Upper lobe of left lung (tissue), 6 donors: ENCODE measurements at regions not wholly inside any gene's neighbourhood (a gene's known extent, or its start where the extent isn't known, plus 50 kb on each side); places are given as distances from the start of the nearest gene placed in this dataset.

Experiments
- ATAC-seq, 2 donors: fragments of 200-7000 bp; cut with Tn5 transposase; one replicate each; pipeline ENCODE4 v1.9.1; 2022; ENCODE audit warnings: mild to moderate bottlenecking in 2 of 2, moderate library complexity in 2 of 2; ENCODE audit not compliant: low FRiP score in 2 of 2
- DNase-seq, 2 donors: peaks; one replicate each; pipeline ENCODE4 v3.0.0-alpha.2; 2019 to 2020
- H3K27ac ChIP-seq, 4 donors: fragments of 200-600 bp; sonication (generic); one replicate each; pipeline ENCODE4 v1.5.1; 2016 to 2019
- H3K27me3 ChIP-seq, 4 donors: fragments of 200-600 bp; sonication (generic); one replicate each; pipeline ENCODE4 v1.5.1; 2017 to 2019
- H3K36me3 ChIP-seq, 4 donors: fragments of 200-600 bp; sonication (generic); one replicate each; pipeline ENCODE4 v1.5.1; 2016 to 2019
- H3K4me1 ChIP-seq, 4 donors: fragments of 200-600 bp; sonication (generic); one replicate each; pipeline ENCODE4 v1.5.1; 2018 to 2019
- H3K4me3 ChIP-seq, 4 donors: fragments of 200-600 bp; sonication (generic); one replicate each; pipeline ENCODE4 v1.5.1; 2017 to 2019; ENCODE audit warnings: mild to moderate bottlenecking in 2 of 4, moderate library complexity in 1 of 4
- H3K9me3 ChIP-seq, 4 donors: fragments of 200-600 bp; sonication (generic); one replicate each; pipeline ENCODE4 v1.5.1; 2018 to 2019
- CTCF ChIP-seq, 6 experiments: fragments of 450-650 bp in 4 of 6; fragments of 200-600 bp in 2 of 6; sonication (generic) in 2 of 6; IDR thresholded peaks; one replicate each; pipeline ENCODE4 v1.5.1; 2016 to 2019; ENCODE audit warnings: antibody characterized with exemption in 6 of 6
- EP300 ChIP-seq, 4 donors: sonication (generic); formaldehyde crosslinking; IDR thresholded peaks; one replicate each; pipeline ENCODE4 v1.5.1; 2017; ENCODE audit warnings: antibody characterized with exemption in 4 of 4, control low read depth in 2 of 4
- POLR2A ChIP-seq, 4 donors: fragments of 450-650 bp; IDR thresholded peaks; one replicate each; pipeline ENCODE4 v1.5.1; 2016 to 2017; ENCODE audit warnings: antibody characterized with exemption in 4 of 4, mild to moderate bottlenecking in 2 of 4
- POLR2AphosphoS5 ChIP-seq, 2 donors: sonication (generic); formaldehyde crosslinking; IDR thresholded peaks; one replicate each; pipeline ENCODE4 v1.5.1; 2017; ENCODE audit warnings: antibody characterized with exemption in 2 of 2
- WGBS, 2 donors: methylation state at CpG; one replicate each; pipeline ENCODE4 v1.1.5; 2017 to 2018; 5-methylcytosine and 5-hydroxymethylcytosine counted together
- donor health status: DM: no; HTN: no; CAD: no; lungs with moderate emphysema.
- donor health status: DM: no; HTN: yes; CAD: no; lungs with severe emphysema.

GRCh38 chr11:70779433-70780245 is 381.3 kb downstream of the CTTN start:
- no peaks in the 10 kb centered on the region for H3K9me3 ChIP-seq
- no peaks in the 10 kb centered on the region for H3K36me3 ChIP-seq
- H3K27ac ChIP-seq = no peak overlapping the region
- TF ChIP-seq EP300 (IDR thresholded peaks at IDR 0.05) = no peak
- TF ChIP-seq CTCF (IDR thresholded peaks at IDR 0.05) = no peak
- no peak for TF ChIP-seq POLR2AphosphoS5 (IDR thresholded peaks at IDR 0.05)
- TF ChIP-seq POLR2A (IDR thresholded peaks at IDR 0.05) = no peak
- H3K27me3 ChIP-seq = no peaks in the 10 kb centered on the region
- H3K4me1 ChIP-seq = no peaks in the 10 kb centered on the region
- H3K4me3 ChIP-seq = no peak overlapping the region
- WGBS, 2 donors = 87 to 88% methylated on average over 9 of the region's 9 CpGs
- ATAC-seq = no peak
- no peak for DNase-seq

- WGBS, 2 donors = 85 to 93% methylated on average over 1 of the region's 1 CpG
- no peak overlapping the region for H3K4me3 ChIP-seq
- DNase-seq (no peak), ATAC-seq (no peak)
- H3K27ac ChIP-seq = no peak overlapping the region
- TF ChIP-seq POLR2A (IDR thresholded peaks at IDR 0.05) = no peak
- TF ChIP-seq EP300 (IDR thresholded peaks at IDR 0.05) = no peak
- no peak for TF ChIP-seq CTCF (IDR thresholded peaks at IDR 0.05)
- no peak for TF ChIP-seq POLR2AphosphoS5 (IDR thresholded peaks at IDR 0.05)
- H3K4me1 ChIP-seq = no peaks in the 10 kb centered on the region
- no peaks in the 10 kb centered on the region for H3K36me3 ChIP-seq
- no peaks in the 10 kb centered on the region for H3K9me3 ChIP-seq
- H3K27me3 ChIP-seq = no peaks in the 10 kb centered on the region
Measured at GRCh38 chr11:70780246-70780535, 381.9 kb downstream of the CTTN start.

- DNase-seq = no peak
- no peaks in the 10 kb centered on the region for H3K36me3 ChIP-seq
- ATAC-seq = no peak
- TF ChIP-seq POLR2AphosphoS5 (IDR thresholded peaks at IDR 0.05) = no peak
- TF ChIP-seq EP300 (IDR thresholded peaks at IDR 0.05) = no peak
- no peak for TF ChIP-seq CTCF (IDR thresholded peaks at IDR 0.05)
- TF ChIP-seq POLR2A (IDR thresholded peaks at IDR 0.05) = no peak
- no peaks in the 10 kb centered on the region for H3K9me3 ChIP-seq
- WGBS, 2 donors = 84 to 87% methylated on average over 16 of the region's 16 CpGs
- H3K4me3 ChIP-seq = no peak overlapping the region
- H3K27me3 ChIP-seq = no peaks in the 10 kb centered on the region
- no peaks in the 10 kb centered on the region for H3K4me1 ChIP-seq
- no peak overlapping the region for H3K27ac ChIP-seq
Measured at GRCh38 chr11:70782401-70782913, 384.1 kb downstream of the CTTN start.

GRCh38 chr11:70783356-70783755 is 385.0 kb downstream of the CTTN start:
- 69 to 80% methylated on average over 6 to 11 of the region's 11 CpGs for WGBS, 2 donors
- no peak overlapping the region for H3K4me3 ChIP-seq
- H3K9me3 ChIP-seq = no peaks in the 10 kb centered on the region
- no peak for TF ChIP-seq EP300 (IDR thresholded peaks at IDR 0.05)
- no peak for TF ChIP-seq CTCF (IDR thresholded peaks at IDR 0.05)
- no peak for TF ChIP-seq POLR2A (IDR thresholded peaks at IDR 0.05)
- DNase-seq (no peak), ATAC-seq (no peak)
- H3K27ac ChIP-seq = no peak overlapping the region
- no peaks in the 10 kb centered on the region for H3K4me1 ChIP-seq
- no peaks in the 10 kb centered on the region for H3K27me3 ChIP-seq
- H3K36me3 ChIP-seq = no peaks in the 10 kb centered on the region

GRCh38 chr11:70783821-70784220 is 385.5 kb downstream of the CTTN start:
- no peak for DNase-seq
- no peaks in the 10 kb centered on the region for H3K36me3 ChIP-seq
- H3K27ac ChIP-seq = no peak overlapping the region
- H3K9me3 ChIP-seq = no peaks in the 10 kb centered on the region
- WGBS, 2 donors = 90 to 95% methylated on average over 7 of the region's 7 CpGs
- H3K4me1 ChIP-seq = no peaks in the 10 kb centered on the region
- no peaks in the 10 kb centered on the region for H3K27me3 ChIP-seq
- no peak overlapping the region for H3K4me3 ChIP-seq
- ATAC-seq = no peak
- no peak for TF ChIP-seq POLR2A (IDR thresholded peaks at IDR 0.05)
- TF ChIP-seq POLR2AphosphoS5 (IDR thresholded peaks at IDR 0.05) = no peak
- TF ChIP-seq CTCF (IDR thresholded peaks at IDR 0.05) = no peak
- TF ChIP-seq EP300 (IDR thresholded peaks at IDR 0.05) = no peak
